Sigmoid colon (tissue), 6 donors: ENCODE measurements at regions not wholly inside any gene's neighbourhood (a gene's known extent, or its start where the extent isn't known, plus 50 kb on each side); places are given as distances from the start of the nearest gene placed in this dataset.

Experiments used
- DNase-seq: peaks from one replicate; pipeline ENCODE4 v3.0.0-alpha.2; 2019
- H3K27ac ChIP-seq, 4 donors: fragments of 200-600 bp; sonication (generic); one replicate each; pipeline ENCODE4 v1.5.1; 2016 to 2019; ENCODE audit warnings: mild to moderate bottlenecking in 1 of 4
- H3K27me3 ChIP-seq, 3 donors: fragments of 200-600 bp; sonication (generic); one replicate each; pipeline ENCODE4 v1.5.1; 2019; ENCODE audit warnings: mild to moderate bottlenecking in 1 of 3
- H3K36me3 ChIP-seq, 4 donors: fragments of 200-600 bp; sonication (generic); one replicate each; pipeline ENCODE4 v1.5.1; 2016 to 2019
- H3K4me1 ChIP-seq, 4 donors: fragments of 200-600 bp; sonication (generic); one replicate each; pipeline ENCODE4 v1.5.1; 2017 to 2019
- H3K4me3 ChIP-seq, 4 donors: fragments of 200-600 bp; sonication (generic); one replicate each; pipeline ENCODE4 v1.5.1; 2017 to 2019; ENCODE audit warnings: mild to moderate bottlenecking in 2 of 4, moderate library complexity in 1 of 4
- H3K9me3 ChIP-seq, 4 donors: fragments of 200-600 bp in 3 of 4; sonication (generic) in 3 of 4; one replicate each; pipeline versions ENCODE4 v1.5.1 to v1.6.1; 2013 to 2019
- CTCF ChIP-seq, 4 experiments: fragments of 450-650 bp in 3 of 4; fragments of 200-600 bp in 1 of 4; IDR thresholded peaks; one replicate each; pipeline ENCODE4 v1.5.1; 2016 to 2019; ENCODE audit warnings: antibody characterized with exemption in 4 of 4, mild to moderate bottlenecking in 3 of 4, moderate library complexity in 2 of 4
- EP300 ChIP-seq, 4 donors: sonication (generic); formaldehyde crosslinking; IDR thresholded peaks; one replicate each; pipeline ENCODE4 v1.6.1; 2017; ENCODE audit warnings: antibody characterized with exemption in 4 of 4
- POLR2A ChIP-seq, 2 donors: fragments of 450-650 bp; IDR thresholded peaks; one replicate each; pipeline ENCODE4 v1.6.1; 2016; ENCODE audit warnings: antibody characterized with exemption in 2 of 2, mild to moderate bottlenecking in 2 of 2, moderate library complexity in 2 of 2
- POLR2AphosphoS5 ChIP-seq, 4 donors: sonication (generic); formaldehyde crosslinking; IDR thresholded peaks; one replicate each; pipeline ENCODE4 v1.6.1; 2017; ENCODE audit warnings: antibody characterized with exemption in 4 of 4
- WGBS, 2 donors: extraction: QIAGEN DNeasy Blood & Tissue Kit; methylation state at CpG; one replicate each; pipeline ENCODE4 v1.1.7; 2013; 5-methylcytosine and 5-hydroxymethylcytosine counted together
- intact Hi-C: fragments of 100-400 bp; cut with DNase I; formaldehyde crosslinking; loops from one replicate; pipeline ENCODE4 v1.15.1; 2023
- donor health status: healthy with polysubstance abuse.
- donor health status: healthy.

GRCh38 chr6:67560068-67560467 is 1075.0 kb upstream of the ADGRB3 start:
- WGBS, 2 donors, result 44 to 69% methylated on average over 2 of the region's 2 CpGs
- Histone ChIP-seq H3K36me3 (no peaks in the 10 kb centered on the region), H3K27me3 (no peaks in the 10 kb centered on the region), H3K9me3 (peaks cover 0 to 4% (median 0%) of the 10 kb centered on the region in 4 donors), H3K27ac (no peak overlapping the region), H3K4me1 (no peaks in the 10 kb centered on the region), H3K4me3 (no peak overlapping the region)
- DNase-seq, result no peak
- TF ChIP-seq EP300 (IDR thresholded peaks at IDR 0.05) (no peak), POLR2AphosphoS5 (IDR thresholded peaks at IDR 0.05) (no peak), POLR2A (IDR thresholded peaks at IDR 0.05) (no peak), CTCF (IDR thresholded peaks at IDR 0.05) (no peak)
- intact Hi-C loops, result no loop called here

- H3K4me3 ChIP-seq, result no peak overlapping the region
- no peak for TF ChIP-seq POLR2A (IDR thresholded peaks at IDR 0.05)
- no peak for TF ChIP-seq CTCF (IDR thresholded peaks at IDR 0.05)
- TF ChIP-seq EP300 (IDR thresholded peaks at IDR 0.05), result no peak
- TF ChIP-seq POLR2AphosphoS5 (IDR thresholded peaks at IDR 0.05), result no peak
- H3K27ac ChIP-seq, result no peak overlapping the region
- no peaks in the 10 kb centered on the region for H3K36me3 ChIP-seq
- H3K4me1 ChIP-seq, result no peaks in the 10 kb centered on the region
- peaks cover 0 to 4% (median 0%) of the 10 kb centered on the region in 4 donors for H3K9me3 ChIP-seq
- DNase-seq, result no peak
- 55 to 78% methylated on average over 1 of the region's 1 CpG for WGBS, 2 donors
- intact Hi-C loops, result no loop called here
- H3K27me3 ChIP-seq, result no peaks in the 10 kb centered on the region
Observed at GRCh38 chr6:67558985-67559384, 1076.1 kb upstream of the ADGRB3 start.

GRCh38 chr6:67544851-67545452 is 1090.1 kb upstream of the ADGRB3 start:
- DNase-seq, result no peak
- no peaks in the 10 kb centered on the region for H3K4me1 ChIP-seq
- H3K27me3 ChIP-seq, result no peaks in the 10 kb centered on the region
- no peaks in the 10 kb centered on the region for H3K36me3 ChIP-seq
- 61 to 74% methylated on average over 1 of the region's 1 CpG for WGBS, 2 donors
- intact Hi-C loops, result no loop called here
- TF ChIP-seq POLR2AphosphoS5 (IDR thresholded peaks at IDR 0.05), result no peak
- no peak for TF ChIP-seq POLR2A (IDR thresholded peaks at IDR 0.05)
- TF ChIP-seq EP300 (IDR thresholded peaks at IDR 0.05), result no peak
- no peak overlapping the region for H3K27ac ChIP-seq
- H3K9me3 ChIP-seq, result peaks cover 0 to 3% (median 0%) of the 10 kb centered on the region in 4 donors
- no peak overlapping the region for H3K4me3 ChIP-seq

- no peak overlapping the region for H3K27ac ChIP-seq
- intact Hi-C loops, result no loop called here
- no peak overlapping the region for H3K4me3 ChIP-seq
- H3K9me3 ChIP-seq, result peaks cover 0 to 3% (median 0%) of the 10 kb centered on the region in 4 donors
- no peaks in the 10 kb centered on the region for H3K36me3 ChIP-seq
- no peak for DNase-seq
- H3K4me1 ChIP-seq, result no peaks in the 10 kb centered on the region
- H3K27me3 ChIP-seq, result no peaks in the 10 kb centered on the region
- TF ChIP-seq POLR2A (IDR thresholded peaks at IDR 0.05) (no peak), CTCF (IDR thresholded peaks at IDR 0.05) (no peak), EP300 (IDR thresholded peaks at IDR 0.05) (no peak), POLR2AphosphoS5 (IDR thresholded peaks at IDR 0.05) (no peak)
Observed at GRCh38 chr6:67541586-67541985, 1093.5 kb upstream of the ADGRB3 start.

GRCh38 chr6:67538032-67538431 is 1097.0 kb upstream of the ADGRB3 start:
- Histone ChIP-seq H3K9me3 (peaks cover 0 to 2% (median 0%) of the 10 kb centered on the region in 4 donors), H3K27ac (no peak overlapping the region), H3K36me3 (no peaks in the 10 kb centered on the region), H3K4me3 (no peak overlapping the region), H3K27me3 (no peaks in the 10 kb centered on the region), H3K4me1 (no peaks in the 10 kb centered on the region)
- intact Hi-C loops, result no loop called here
- TF ChIP-seq POLR2A (IDR thresholded peaks at IDR 0.05) (no peak), POLR2AphosphoS5 (IDR thresholded peaks at IDR 0.05) (no peak), CTCF (IDR thresholded peaks at IDR 0.05) (no peak), EP300 (IDR thresholded peaks at IDR 0.05) (no peak)
- DNase-seq, result no peak
- 69 to 82% methylated on average over 1 of the region's 1 CpG for WGBS, 2 donors
